ENCODE measurements at regions not wholly inside any gene's neighbourhood (a gene's known extent, or its start where the extent isn't known, plus 50 kb on each side); places are given as distances from the start of the nearest gene placed in this dataset.

DNA sequence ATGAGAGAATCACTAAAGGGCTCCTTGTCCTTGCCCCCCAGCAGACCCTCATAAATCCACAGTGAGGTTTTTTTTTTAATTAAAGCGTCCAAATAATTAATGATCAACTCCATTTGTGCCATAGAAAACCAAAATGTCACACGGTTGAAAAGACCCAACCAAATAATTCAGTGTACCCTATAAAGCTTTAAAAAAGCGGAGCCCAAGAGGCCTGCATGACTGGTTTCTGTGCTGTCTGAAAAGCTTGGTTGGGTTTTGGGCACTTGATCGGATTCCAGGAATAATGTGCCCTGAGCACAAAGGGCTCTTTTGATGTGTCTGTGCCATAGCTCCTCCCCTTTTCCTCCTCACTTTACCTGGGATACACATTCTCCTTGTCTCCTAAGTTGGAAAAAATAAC, 523.2 kb downstream of the TNS1 start:
- no peaks in the 10 kb centered on the region for H3K4me1 ChIP-seq (ENCODE audit: control insufficient read depth in 1 of 2, insufficient read depth in 1 of 2, low read depth in 1 of 2, low read length in 1 of 2)
- H3K27me3 ChIP-seq, result peaks cover 4% of the 10 kb centered on the region
- H3K36me3 ChIP-seq, result no peaks in the 10 kb centered on the region
- TF ChIP-seq, protein P1, sequence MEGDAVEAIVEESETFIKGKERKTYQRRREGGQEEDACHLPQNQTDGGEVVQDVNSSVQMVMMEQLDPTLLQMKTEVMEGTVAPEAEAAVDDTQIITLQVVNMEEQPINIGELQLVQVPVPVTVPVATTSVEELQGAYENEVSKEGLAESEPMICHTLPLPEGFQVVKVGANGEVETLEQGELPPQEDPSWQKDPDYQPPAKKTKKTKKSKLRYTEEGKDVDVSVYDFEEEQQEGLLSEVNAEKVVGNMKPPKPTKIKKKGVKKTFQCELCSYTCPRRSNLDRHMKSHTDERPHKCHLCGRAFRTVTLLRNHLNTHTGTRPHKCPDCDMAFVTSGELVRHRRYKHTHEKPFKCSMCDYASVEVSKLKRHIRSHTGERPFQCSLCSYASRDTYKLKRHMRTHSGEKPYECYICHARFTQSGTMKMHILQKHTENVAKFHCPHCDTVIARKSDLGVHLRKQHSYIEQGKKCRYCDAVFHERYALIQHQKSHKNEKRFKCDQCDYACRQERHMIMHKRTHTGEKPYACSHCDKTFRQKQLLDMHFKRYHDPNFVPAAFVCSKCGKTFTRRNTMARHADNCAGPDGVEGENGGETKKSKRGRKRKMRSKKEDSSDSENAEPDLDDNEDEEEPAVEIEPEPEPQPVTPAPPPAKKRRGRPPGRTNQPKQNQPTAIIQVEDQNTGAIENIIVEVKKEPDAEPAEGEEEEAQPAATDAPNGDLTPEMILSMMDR (IDR thresholded peaks at IDR 0.05), result no peak
- H3K9me3 ChIP-seq, result no peaks in the 10 kb centered on the region
- H3K4me3 ChIP-seq (ENCODE audit: low read depth in 1 of 2, low read length in 1 of 2), result no peak overlapping the region
- no peak overlapping the region for H3K27ac ChIP-seq

- TF ChIP-seq, protein P1 (IDR thresholded peaks at IDR 0.05), result no peak
These were observed 523.9 kb downstream of the TNS1 start for GRCh38 chr2:217478831-217479455.

GRCh38 chr2:217477583-217477982, 525.2 kb downstream of the TNS1 start:
- Histone ChIP-seq H3K27ac (no peak overlapping the region), H3K4me3 (ENCODE audit: low read depth in 1 of 2, low read length in 1 of 2) (no peak overlapping the region), H3K9me3 (no peaks in the 10 kb centered on the region), H3K27me3 (no peaks in the 10 kb centered on the region), H3K36me3 (no peaks in the 10 kb centered on the region), H3K4me1 (ENCODE audit: control insufficient read depth in 1 of 2, insufficient read depth in 1 of 2, low read depth in 1 of 2, low read length in 1 of 2) (no peaks in the 10 kb centered on the region)
- TF ChIP-seq, protein P1 (IDR thresholded peaks at IDR 0.05), result no peak

More at GRCh38 chr2:217478831-217479455, 523.9 kb downstream of the TNS1 start:
- Histone ChIP-seq H3K27ac (no peak overlapping the region), H3K27me3 (no peaks in the 10 kb centered on the region), H3K9me3 (no peaks in the 10 kb centered on the region), H3K4me1 (ENCODE audit: control insufficient read depth in 1 of 2, insufficient read depth in 1 of 2, low read depth in 1 of 2, low read length in 1 of 2) (no peaks in the 10 kb centered on the region), H3K4me3 (ENCODE audit: low read depth in 1 of 2, low read length in 1 of 2) (no peak overlapping the region), H3K36me3 (no peaks in the 10 kb centered on the region)

- Histone ChIP-seq H3K9me3 (no peaks in the 10 kb centered on the region), H3K27ac (no peak overlapping the region), H3K4me1 (ENCODE audit: control insufficient read depth in 1 of 2, insufficient read depth in 1 of 2, low read depth in 1 of 2, low read length in 1 of 2) (no peaks in the 10 kb centered on the region), H3K27me3 (no peaks in the 10 kb centered on the region), H3K36me3 (no peaks in the 10 kb centered on the region), H3K4me3 (ENCODE audit: low read depth in 1 of 2, low read length in 1 of 2) (no peak overlapping the region)
- TF ChIP-seq, protein P1 (IDR thresholded peaks at IDR 0.05), result no peak
These were observed 527.0 kb downstream of the TNS1 start for GRCh38 chr2:217475791-217476190.

DNA sequence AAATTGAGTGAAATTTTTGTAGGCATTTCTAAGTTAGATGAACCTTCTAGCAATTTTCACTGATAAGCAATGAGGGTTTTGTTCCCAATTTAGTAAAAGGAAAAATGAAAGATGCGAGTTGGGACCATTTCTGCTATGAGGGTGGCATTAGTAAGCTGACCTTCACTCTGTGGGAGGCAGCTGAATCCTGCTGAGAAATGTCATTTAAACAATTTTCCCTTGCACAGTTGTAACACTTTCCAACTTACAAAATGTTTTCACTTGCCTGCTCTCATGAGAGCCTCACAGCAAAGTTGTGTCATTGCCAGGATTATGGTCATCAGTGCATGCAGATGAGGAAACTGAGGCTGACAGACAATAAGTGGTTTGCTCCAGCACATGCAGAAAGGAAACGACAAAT, 527.7 kb downstream of the TNS1 start:
- Histone ChIP-seq H3K27ac (no peak overlapping the region), H3K36me3 (no peaks in the 10 kb centered on the region), H3K4me1 (ENCODE audit: control insufficient read depth in 1 of 2, insufficient read depth in 1 of 2, low read depth in 1 of 2, low read length in 1 of 2) (no peaks in the 10 kb centered on the region), H3K9me3 (no peaks in the 10 kb centered on the region), H3K4me3 (ENCODE audit: low read depth in 1 of 2, low read length in 1 of 2) (no peak overlapping the region), H3K27me3 (no peaks in the 10 kb centered on the region)
- TF ChIP-seq, protein P1 (IDR thresholded peaks at IDR 0.05), result no peak

All from neutrophil (primary cell).